ENCODE measurements at regions not wholly inside any gene's neighbourhood (a gene's known extent, or its start where the extent isn't known, plus 50 kb on each side); places are given as distances from the start of the nearest gene placed in this dataset.

- TF ChIP-seq POLR2A (IDR thresholded peaks at IDR 0.05), result no peak
- TF ChIP-seq CTCF (IDR thresholded peaks at IDR 0.05), result no peak
Observed at GRCh38 chr14:106038263-106038662, 511.9 kb downstream of the TMEM121 start.

Data from body of pancreas (tissue), 4 donors.